Tibial nerve (tissue), 4 donors: ENCODE measurements at regions not wholly inside any gene's neighbourhood (a gene's known extent, or its start where the extent isn't known, plus 50 kb on each side); places are given as distances from the start of the nearest gene placed in this dataset.
"Not testable (repeated sequence)": the region's sequence is repeated elsewhere in the genome, so short reads cannot be mapped to it uniquely, and the experiment has no call there.

Experiments used
- DNase-seq, 2 donors: peaks; one replicate each; pipeline ENCODE4 v3.0.0-alpha.2; 2019; ENCODE audit warnings: low spot score in 2 of 2
- H3K27ac ChIP-seq, 4 donors: fragments of 200-600 bp; sonication (generic) in 3 of 4; one replicate each; pipeline ENCODE4 v1.5.1; 2017 to 2019; ENCODE audit warnings: mild to moderate bottlenecking in 1 of 4
- H3K27me3 ChIP-seq, 2 donors: fragments of 200-600 bp; sonication (generic) in 1 of 2; one replicate each; pipeline versions ENCODE4 v1.5.1 to v1.6.0; 2017 to 2019
- H3K36me3 ChIP-seq, 3 donors: fragments of 200-600 bp; sonication (generic); one replicate each; pipeline ENCODE4 v1.5.1; 2018 to 2019
- H3K4me1 ChIP-seq, 4 donors: fragments of 200-600 bp; sonication (generic) in 3 of 4; one replicate each; pipeline ENCODE4 v1.5.1; 2017 to 2019
- H3K4me3 ChIP-seq, 4 donors: fragments of 200-600 bp; sonication (generic) in 3 of 4; one replicate each; pipeline ENCODE4 v1.5.1; 2017 to 2019; ENCODE audit warnings: mild to moderate bottlenecking in 1 of 4, moderate library complexity in 1 of 4
- H3K9me3 ChIP-seq, 4 donors: fragments of 200-600 bp; sonication (generic) in 3 of 4; one replicate each; pipeline ENCODE4 v1.5.1; 2017 to 2019
- CTCF ChIP-seq, 5 experiments: fragments of 200-600 bp in 3 of 5; fragments of 450-650 bp in 2 of 5; sonication (generic) in 3 of 5; IDR thresholded peaks; one replicate each; pipeline ENCODE4 v1.5.1; 2016 to 2019; ENCODE audit warnings: antibody characterized with exemption in 5 of 5, mild to moderate bottlenecking in 3 of 5, moderate library complexity in 2 of 5
- EP300 ChIP-seq, 2 donors: sonication (generic); formaldehyde crosslinking; IDR thresholded peaks; one replicate each; pipeline ENCODE4 v1.6.1; 2017; ENCODE audit warnings: antibody characterized with exemption in 2 of 2, mild to moderate bottlenecking in 1 of 2
- POLR2A ChIP-seq, 2 donors: fragments of 450-650 bp; IDR thresholded peaks; one replicate each; pipeline ENCODE4 v1.6.1; 2017; ENCODE audit warnings: antibody characterized with exemption in 2 of 2, mild to moderate bottlenecking in 2 of 2, moderate library complexity in 2 of 2
- WGBS, 2 donors: methylation state at CpG; one replicate each; pipeline ENCODE4 v1.1.5; 2018; 5-methylcytosine and 5-hydroxymethylcytosine counted together

GRCh38 chr7:69373171-69374043 is 224.9 kb upstream of the AUTS2 start:
- no peak overlapping the region for H3K4me3 ChIP-seq
- no peak overlapping the region for H3K27ac ChIP-seq
- H3K27me3 ChIP-seq, result no peaks in the 10 kb centered on the region
- H3K36me3 ChIP-seq, result no peaks in the 10 kb centered on the region
- no peaks in the 10 kb centered on the region for H3K4me1 ChIP-seq
- whole genome bisulfite sequencing, 2 donors, result 44 to 61% methylated on average over 6 of the region's 6 CpGs
- TF ChIP-seq CTCF (IDR thresholded peaks at IDR 0.05), result no peak
- TF ChIP-seq EP300 (IDR thresholded peaks at IDR 0.05), result no peak
- TF ChIP-seq POLR2A (IDR thresholded peaks at IDR 0.05), result no peak
- DNase-seq, result no peak
- H3K9me3 ChIP-seq, result no peaks in the 10 kb centered on the region

DNA sequence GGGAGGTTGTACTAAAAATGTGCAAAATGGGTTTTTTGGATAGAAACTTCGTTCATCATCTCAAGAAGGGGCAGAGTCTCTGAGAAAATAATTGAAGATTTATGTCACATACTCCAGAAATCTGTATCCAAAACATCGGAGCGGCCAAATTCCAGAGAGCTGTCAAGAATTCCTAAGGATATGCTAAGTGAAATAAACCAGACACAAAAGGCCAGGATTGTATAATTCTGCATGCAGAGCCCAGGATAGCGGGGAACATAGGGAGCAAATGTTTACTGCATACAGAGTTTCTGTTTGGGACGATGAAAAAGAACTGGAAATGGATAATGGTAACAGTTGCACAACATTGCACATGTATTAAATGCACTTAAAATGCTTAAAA is 224.2 kb upstream of the AUTS2 start:
- Histone ChIP-seq H3K9me3 (no peaks in the 10 kb centered on the region), H3K27ac (no peak overlapping the region), H3K4me1 (no peaks in the 10 kb centered on the region), H3K27me3 (no peaks in the 10 kb centered on the region), H3K4me3 (no peak overlapping the region), H3K36me3 (no peaks in the 10 kb centered on the region)
- WGBS, 2 donors, result 38 to 49% methylated on average over 5 of the region's 5 CpGs
- TF ChIP-seq CTCF (IDR thresholded peaks at IDR 0.05) (no peak), POLR2A (IDR thresholded peaks at IDR 0.05) (no peak), EP300 (IDR thresholded peaks at IDR 0.05) (no peak)
- no peak for DNase-seq

GRCh38 chr7:69377191-69377590 is 221.1 kb upstream of the AUTS2 start:
- Histone ChIP-seq H3K36me3 (no peaks in the 10 kb centered on the region), H3K4me3 (no peak overlapping the region), H3K27ac (no peak overlapping the region), H3K9me3 (no peaks in the 10 kb centered on the region), H3K4me1 (no peaks in the 10 kb centered on the region), H3K27me3 (no peaks in the 10 kb centered on the region)
- TF ChIP-seq CTCF (IDR thresholded peaks at IDR 0.05) (no peak), EP300 (IDR thresholded peaks at IDR 0.05) (no peak), POLR2A (IDR thresholded peaks at IDR 0.05) (no peak)
- DNase-seq, result no peak
- WGBS, 2 donors, result 57 to 65% methylated on average over 5 of the region's 5 CpGs

DNA sequence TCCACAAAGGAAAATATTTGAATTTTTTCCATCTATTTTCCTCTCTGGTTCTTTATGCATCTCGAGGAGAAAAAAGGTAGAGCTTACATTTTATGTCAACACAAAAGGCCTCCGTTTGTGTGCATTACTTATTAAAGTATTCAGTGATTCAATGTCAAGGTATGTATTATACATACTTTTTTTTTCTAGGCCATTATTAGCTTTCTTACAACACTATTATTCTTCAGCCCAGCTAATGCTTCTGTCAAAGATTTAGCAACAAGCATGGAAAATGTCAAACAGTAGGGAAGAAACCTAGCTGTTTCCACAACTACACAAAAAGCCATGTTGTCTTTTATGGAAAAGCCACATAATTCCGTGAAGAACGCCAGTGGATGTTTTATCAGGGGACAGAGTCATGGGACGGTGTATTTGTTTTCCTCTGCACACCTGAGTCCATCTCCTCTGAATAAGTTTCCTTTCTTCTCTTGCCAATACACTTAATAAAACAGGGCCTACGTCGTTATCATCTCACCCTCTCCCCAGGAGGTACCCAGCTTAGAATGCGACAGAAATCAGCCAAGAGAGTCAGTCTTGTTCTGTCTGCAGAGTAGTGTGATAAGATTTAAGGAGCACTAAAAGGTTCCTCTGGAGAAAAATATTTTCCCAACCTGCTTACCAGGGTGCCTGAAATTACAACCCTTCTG is 209.7 kb upstream of the AUTS2 start:
- DNase-seq, result no peak
- no peaks in the 10 kb centered on the region for H3K27me3 ChIP-seq
- TF ChIP-seq EP300 (IDR thresholded peaks at IDR 0.05), result no peak
- no peak for TF ChIP-seq CTCF (IDR thresholded peaks at IDR 0.05)
- TF ChIP-seq POLR2A (IDR thresholded peaks at IDR 0.05), result no peak
- H3K4me1 ChIP-seq, result no peaks in the 10 kb centered on the region
- no peaks in the 10 kb centered on the region for H3K9me3 ChIP-seq
- H3K27ac ChIP-seq, result no peak overlapping the region
- 79 to 81% methylated on average over 8 of the region's 8 CpGs for WGBS, 2 donors
- no peak overlapping the region for H3K4me3 ChIP-seq
- no peaks in the 10 kb centered on the region for H3K36me3 ChIP-seq

- Histone ChIP-seq H3K27ac (no peak overlapping the region), H3K4me1 (no peaks in the 10 kb centered on the region), H3K36me3 (no peaks in the 10 kb centered on the region), H3K4me3 (no peak overlapping the region), H3K27me3 (no peaks in the 10 kb centered on the region), H3K9me3 (no peaks in the 10 kb centered on the region)
- no peak for DNase-seq
- TF ChIP-seq EP300 (IDR thresholded peaks at IDR 0.05), result no peak
- no peak for TF ChIP-seq CTCF (IDR thresholded peaks at IDR 0.05)
- TF ChIP-seq POLR2A (IDR thresholded peaks at IDR 0.05), result no peak
- WGBS, 2 donors, result 75 to 88% methylated on average over 4 of the region's 4 CpGs
Measured at GRCh38 chr7:69389216-69389615, 209.1 kb upstream of the AUTS2 start.

DNA sequence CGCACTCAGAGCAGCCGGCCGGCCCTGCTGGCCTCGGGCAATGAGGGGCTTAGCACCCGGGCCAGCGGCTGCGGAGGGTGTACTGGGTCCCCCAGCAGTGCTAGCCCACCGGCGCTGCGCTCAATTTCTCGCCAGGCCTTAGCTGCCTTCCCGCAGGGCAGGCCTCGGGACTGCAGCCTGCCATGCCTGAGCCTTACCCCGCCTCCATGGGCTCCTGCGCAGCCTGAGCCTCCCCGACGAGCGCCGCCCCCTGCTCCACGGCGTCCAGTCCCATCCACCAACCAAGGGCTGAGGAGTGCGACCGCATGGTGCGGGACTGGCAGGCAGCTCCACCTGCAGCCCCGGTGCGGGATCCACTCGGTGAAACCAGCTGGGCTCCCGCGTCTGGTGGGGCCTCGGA is 204.4 kb upstream of the AUTS2 start:
- DNase-seq, H3K4me3 ChIP-seq, H3K27ac ChIP-seq, H3K4me1 ChIP-seq, H3K36me3 ChIP-seq, H3K27me3 ChIP-seq, H3K9me3 ChIP-seq: not testable (repeated sequence)
- WGBS, 2 donors, result 98% methylated on average over 13 to 30 of the region's 30 CpGs
